A172 (cell line): ENCODE measurements at regions not wholly inside any gene's neighbourhood (a gene's known extent, or its start where the extent isn't known, plus 50 kb on each side); places are given as distances from the start of the nearest gene placed in this dataset.
A peak's percentile ranks its signal among the peaks of the same experiment; 100 is the strongest.
"Not testable (repeated sequence)": the region's sequence is repeated elsewhere in the genome, so short reads cannot be mapped to it uniquely, and the experiment has no call there.

Experiments used
- DNase-seq: peaks from one replicate; pipeline ENCODE4 v3.0.0-alpha.2; 2015; ENCODE audit warnings: low spot score

DNA sequence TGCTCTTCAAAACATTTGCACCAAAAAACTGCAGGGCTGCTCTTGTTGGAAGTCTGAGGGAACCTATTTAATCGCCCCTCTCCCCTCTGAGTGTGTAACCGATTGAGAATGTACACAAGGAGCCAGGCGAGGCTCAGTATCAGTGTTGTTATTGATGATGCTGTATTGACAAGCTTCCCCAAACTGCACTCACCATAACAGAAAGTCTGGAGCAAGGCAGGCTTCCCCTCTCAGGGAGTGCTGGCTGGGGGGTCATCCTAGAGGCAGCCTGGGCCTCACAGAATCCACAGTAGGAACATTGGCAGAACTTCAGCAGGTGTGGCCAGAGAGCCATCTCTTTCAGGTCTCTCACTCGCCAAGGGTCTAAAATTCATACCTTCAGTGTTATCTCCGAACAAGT, 58.1 kb upstream of the TUNAR start:
- DNase-seq = no peak

DNA sequence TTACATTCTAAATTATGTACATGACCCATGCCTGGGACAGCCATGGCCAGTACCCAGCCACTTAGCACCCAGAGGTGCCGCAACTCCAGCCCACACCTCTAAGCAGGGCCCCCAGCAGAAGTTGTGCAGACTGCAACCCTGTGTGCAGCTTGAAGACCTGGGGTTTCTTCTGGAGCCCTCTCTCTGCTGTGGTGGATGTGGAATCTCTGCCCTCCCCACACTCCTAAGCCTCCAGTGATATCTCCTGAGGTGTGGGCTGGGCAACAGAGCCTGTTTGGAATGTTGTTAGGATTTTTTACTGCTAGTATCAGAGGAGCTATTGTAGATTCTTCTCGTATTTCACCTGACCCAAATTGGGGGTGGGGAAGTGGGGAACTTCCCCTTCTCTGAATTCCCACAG, 59.4 kb upstream of the TUNAR start:
- DNase-seq = no peak

DNA sequence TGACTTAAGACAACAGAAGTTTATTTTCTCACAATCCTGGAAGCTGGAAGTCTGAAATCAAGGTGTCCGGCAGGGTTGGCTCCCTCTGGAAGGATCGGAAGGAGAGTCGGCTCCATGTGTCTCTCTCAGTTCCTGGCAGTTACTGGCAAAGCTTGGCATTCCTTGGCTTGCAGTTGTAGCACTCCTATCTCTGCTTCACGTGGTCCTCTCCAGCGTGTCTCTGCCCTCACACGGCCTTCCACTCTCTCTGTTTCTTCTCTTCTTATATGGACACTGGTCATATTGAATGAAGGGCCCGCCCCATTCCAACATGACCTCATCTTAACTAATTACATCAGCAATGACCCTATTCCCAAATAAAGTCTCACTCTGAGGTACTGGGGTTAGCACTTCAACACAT, 60.1 kb upstream of the TUNAR start:
- DNase-seq = no peak

DNA sequence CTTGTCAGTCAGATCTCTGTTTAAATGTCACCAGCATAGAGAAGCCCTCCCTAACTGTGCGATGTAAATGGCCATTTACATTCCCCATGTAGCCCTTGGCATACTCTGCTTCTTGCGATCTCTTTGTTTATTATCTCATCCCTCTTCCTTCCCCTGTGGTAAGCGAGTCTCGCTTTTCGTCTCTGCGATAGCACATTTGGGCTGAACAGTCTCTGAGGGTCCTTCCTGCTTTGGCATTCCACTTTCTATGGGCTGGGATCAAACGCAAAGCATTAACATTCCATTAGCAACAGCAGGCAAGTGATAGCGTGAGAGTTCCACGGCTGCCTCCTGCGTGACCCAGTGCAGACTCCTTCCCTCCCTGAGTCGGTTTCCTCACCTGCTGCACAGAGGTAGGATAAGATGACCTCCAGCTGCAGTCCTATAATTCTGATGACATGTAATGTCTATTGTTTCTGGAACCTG, 61.4 kb upstream of the TUNAR start:
- DNase-seq = no peak

GRCh38 chr14:95814363-95815225, 62.0 kb upstream of the TUNAR start:
- DNase-seq = no peak

DNA sequence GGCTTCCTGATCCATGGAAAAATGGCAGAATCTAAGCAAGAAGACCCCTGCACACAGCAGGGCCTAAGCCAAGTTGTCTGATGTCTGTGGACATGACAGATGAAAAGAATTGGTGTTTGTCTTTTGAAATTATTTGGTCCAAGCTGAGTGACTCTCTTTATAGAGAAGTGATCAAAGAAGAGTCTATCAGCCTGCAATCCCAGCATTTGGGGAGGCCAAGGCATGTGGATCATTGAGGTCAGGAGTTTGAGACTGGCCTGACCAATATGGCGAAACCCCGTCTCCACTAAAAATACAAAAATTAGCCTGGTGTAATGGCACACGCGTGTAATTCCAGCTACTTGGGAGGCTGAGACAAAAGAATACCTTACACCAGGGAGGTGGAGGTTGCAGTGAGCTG, 64.8 kb upstream of the TUNAR start:
- DNase-seq = no peak

GRCh38 chr14:95808371-95808770, 68.3 kb upstream of the TUNAR start:
- DNase-seq = no peak

GRCh38 chr14:95796788-95797187, 79.8 kb upstream of the TUNAR start:
- DNase-seq = no peak

- no peak for DNase-seq
Measured at GRCh38 chr14:95787941-95788340, 74.0 kb upstream of the TCL1A start.

- no peak for DNase-seq
Measured at GRCh38 chr14:95786566-95786965, 72.6 kb upstream of the TCL1A start.

GRCh38 chr14:95784137-95784536, 70.2 kb upstream of the TCL1A start:
- DNase-seq = peak; percentile 17

- no peak for DNase-seq
Measured at GRCh38 chr14:95776798-95777534, 63.0 kb upstream of the TCL1A start.

DNA sequence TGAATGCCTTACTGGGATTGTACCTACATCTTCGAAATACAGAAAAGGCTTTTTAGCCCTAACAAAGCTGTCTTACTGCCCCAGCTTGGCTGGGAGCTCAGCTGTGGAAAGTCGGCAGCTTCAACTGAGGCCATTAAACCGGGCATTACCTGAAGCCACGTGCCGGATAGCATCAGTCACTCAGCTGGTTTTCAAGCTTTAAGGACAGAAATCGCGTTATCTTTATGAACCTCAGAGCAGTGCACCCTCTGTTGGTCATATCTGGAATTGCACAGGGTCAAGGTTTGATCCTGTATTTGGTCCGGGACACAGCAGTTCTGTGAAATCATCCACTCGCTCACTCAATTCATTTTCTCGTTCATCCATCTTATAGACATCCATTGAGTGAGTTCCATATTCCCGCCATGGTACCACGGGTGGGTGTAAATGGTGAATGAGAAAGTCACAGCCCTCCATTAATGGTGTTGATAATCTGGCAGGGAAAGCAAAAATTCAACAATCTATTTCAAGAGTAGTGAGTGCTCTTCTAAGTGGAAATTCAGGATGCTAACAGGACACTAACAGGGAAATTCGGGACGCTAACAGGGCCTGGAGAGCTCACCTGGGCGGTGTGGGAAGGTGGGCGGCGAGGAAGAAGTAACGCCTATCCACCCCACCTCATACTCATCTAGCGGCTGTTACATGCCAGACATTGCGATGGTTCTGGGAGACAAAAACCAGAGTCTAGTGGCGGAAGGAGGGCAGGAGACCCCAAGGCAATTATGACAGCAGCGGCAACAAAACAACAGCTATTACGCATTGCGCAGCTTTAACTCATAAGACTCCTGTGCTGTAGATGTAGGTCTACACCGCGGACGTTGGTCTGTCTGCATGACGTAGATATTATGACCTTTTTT, 60.6 kb upstream of the TCL1A start:
- peak; percentile 11 for DNase-seq

DNA sequence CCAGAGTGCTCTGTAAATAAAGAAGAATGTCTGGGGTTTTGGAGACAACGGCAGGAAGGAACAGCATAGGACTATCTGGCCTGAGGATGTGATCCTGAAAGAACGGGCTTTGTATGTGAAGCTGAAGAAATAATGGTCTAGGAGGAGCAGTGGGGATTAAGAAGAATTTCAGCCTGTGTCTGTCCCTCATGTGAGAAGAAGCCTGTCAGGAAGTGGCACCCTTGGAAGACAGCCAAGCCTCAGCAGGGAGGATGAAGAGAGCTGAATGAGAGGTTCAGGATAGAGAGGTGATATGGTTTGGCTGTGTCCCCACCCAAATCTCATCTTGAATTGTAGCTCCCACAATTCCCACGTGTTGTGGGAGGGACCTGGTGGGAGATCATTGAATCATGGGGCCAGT, 56.9 kb upstream of the TCL1A start:
- no peak for DNase-seq

DNA sequence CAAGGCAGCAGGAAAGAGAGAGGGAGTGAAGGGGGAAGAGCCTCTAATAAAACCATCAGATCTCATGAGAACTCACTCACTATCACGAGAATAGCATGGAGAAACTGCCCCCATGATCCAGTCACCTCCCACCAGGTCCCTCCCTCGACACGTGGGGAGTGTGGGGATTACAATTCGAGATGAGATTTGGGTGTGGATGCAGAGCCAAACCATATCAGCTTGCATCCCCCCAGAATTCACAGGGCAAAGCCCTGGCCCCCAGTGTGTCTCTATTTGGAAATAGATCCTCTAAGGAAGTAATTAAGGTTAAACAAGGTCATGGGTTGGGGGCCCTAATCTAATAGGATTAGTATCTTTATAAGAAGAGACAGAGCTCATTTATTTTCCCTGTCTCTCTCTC, 56.1 kb upstream of the TCL1A start:
- no peak for DNase-seq

GRCh38 chr14:95769431-95769830, 55.5 kb upstream of the TCL1A start:
- not testable (repeated sequence) for DNase-seq

- no peak for DNase-seq
Measured at GRCh38 chr14:95765051-95765450, 51.1 kb upstream of the TCL1A start.

- no peak for DNase-seq
Measured at GRCh38 chr14:95763875-95764274, 50.0 kb upstream of the TCL1A start.
